GM19328 (cell line): ENCODE measurements at regions not wholly inside any gene's neighbourhood (a gene's known extent, or its start where the extent isn't known, plus 50 kb on each side); places are given as distances from the start of the nearest gene placed in this dataset.

ENCODE experiments used
- ATAC-seq: cut with Tn5 transposase; IDR thresholded peaks from one replicate; pipeline ENCODE4 v1.9.1; 2021; ENCODE audit warnings: mild to moderate bottlenecking, moderate library complexity; ENCODE audit not compliant: unreplicated experiment

DNA sequence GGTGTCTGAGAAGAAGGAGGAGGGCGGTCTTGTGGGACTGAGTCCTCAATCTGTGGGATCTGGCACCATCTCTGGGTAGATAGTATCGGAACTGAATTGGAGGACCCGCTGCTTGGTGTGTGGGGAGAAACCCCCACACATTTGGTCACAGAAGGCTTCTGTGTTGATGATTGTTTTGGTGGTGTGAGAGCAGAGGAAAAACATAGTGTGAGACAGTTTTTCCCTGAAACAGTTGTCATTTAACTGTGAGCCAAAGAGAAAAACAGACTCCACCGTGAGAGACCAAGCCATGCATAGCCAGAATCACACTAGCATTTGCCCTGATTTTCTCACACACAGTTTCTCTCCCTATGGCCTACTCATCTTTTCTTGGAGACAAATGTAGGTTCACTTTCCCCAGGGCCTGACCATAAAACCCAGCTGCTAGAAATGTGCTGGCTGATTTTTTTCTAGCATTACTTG lies 91.4 kb upstream of the FLRT2 start:
- ATAC-seq: no peak

GRCh38 chr14:85439696-85440328 lies 90.1 kb upstream of the FLRT2 start:
- ATAC-seq: no peak

DNA sequence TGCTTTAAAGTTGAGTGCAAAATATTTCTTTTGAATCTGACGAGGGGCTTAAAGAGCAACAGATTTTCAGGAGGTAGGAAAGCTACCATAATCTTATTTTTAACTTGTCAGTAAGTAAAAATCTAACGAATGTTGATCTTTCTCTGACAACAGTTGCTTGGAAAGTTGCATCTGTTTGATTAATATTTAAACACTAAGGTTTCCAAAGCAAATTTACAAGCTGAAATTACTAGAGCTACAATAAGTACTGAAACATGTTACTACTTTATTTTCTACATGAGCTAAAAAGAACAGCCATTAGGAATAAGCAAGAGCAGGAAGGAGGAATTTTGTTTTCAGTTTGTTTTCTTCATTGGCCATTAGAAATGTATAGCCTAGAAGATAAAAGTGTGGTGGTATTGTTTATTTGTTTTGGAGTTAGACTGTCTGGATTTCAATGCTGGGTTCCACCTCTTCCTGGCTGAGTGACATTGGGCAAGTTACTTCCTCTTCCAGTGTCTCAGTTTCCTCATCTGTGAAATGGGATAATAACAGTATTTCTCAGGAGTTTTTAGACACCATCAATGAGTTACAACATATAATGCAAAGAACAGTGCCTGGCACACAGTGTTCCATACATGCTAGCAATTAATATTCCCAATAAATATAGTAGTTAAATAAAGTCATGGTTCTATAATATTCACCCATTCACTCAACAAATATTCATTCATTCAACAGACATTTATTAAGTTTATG lies 87.9 kb upstream of the FLRT2 start:
- ATAC-seq: no peak

GRCh38 chr14:85442996-85443395 lies 86.9 kb upstream of the FLRT2 start:
- no peak for ATAC-seq

DNA sequence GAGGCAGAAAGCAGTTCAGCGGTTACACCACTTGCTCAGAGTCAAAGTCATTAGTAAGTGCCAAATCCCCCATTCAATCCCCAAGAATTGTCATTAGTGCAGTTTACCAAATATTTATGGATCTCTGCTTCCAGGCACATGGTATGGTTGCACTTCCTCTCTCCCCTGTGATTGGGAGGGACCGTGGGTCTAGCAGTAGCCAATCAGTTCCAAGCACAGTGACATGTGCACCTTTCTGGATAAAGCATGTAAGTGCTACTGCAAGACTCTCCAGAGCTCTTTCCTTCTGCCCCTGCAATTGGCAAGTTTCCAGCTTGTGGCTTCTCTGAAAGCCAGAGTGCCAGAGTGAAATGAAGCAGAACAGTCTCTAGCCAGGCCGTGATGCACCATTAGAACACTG lies 85.3 kb upstream of the FLRT2 start:
- ATAC-seq: no peak

DNA sequence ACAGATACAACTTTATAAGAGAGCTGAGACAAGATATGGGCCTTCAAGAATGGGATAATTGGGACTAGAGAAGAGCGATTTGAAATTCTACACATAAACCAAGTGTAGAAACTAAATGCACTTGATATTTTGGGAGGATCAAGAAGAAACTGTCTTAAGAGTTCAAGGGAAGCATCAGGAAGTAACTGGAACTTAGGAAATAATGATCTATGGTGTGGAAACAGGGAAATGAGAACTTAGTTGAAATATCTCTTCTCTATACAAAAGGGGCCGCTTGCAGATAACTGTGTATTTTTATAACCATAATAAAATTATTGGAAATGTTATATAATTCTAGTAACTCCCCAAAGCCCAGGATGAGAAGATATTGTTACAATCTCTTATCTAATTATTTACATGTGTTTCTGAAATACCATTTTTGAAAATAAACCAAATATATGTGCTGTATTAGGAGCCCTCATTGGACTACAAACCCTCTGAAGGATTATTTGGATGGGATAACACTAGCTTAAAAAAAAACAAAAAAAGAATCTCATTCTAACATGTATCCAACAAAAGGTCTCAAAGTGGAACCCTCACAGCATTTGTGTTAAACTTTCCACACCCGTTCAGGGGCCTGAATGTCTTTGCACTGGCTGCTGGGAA lies 84.7 kb upstream of the FLRT2 start:
- no peak for ATAC-seq

GRCh38 chr14:85447883-85448282 lies 82.1 kb upstream of the FLRT2 start:
- ATAC-seq: no peak

DNA sequence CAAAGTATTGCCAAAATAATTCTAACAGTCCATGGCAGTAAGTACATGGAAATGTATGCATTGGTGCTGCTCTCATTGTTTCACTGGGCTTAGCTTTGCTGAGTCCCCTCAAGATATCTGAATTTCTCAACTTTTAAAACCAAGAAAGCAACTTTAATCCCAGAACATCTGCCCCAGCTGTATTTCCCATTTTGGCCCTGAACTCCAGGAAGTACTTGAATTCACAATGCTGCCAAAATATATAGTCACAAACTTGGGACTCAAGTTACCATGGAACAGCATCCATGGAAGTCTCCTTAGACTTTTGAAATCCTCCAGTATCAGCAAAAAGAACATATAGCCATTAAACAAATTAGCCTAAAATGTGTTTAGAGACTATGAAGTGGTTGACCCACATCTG lies 78.5 kb upstream of the FLRT2 start:
- ATAC-seq: no peak

GRCh38 chr14:85453401-85454225 lies 76.3 kb upstream of the FLRT2 start:
- no peak for ATAC-seq

- no peak for ATAC-seq
These were observed 75.6 kb upstream of the FLRT2 start for GRCh38 chr14:85454226-85454813.

DNA sequence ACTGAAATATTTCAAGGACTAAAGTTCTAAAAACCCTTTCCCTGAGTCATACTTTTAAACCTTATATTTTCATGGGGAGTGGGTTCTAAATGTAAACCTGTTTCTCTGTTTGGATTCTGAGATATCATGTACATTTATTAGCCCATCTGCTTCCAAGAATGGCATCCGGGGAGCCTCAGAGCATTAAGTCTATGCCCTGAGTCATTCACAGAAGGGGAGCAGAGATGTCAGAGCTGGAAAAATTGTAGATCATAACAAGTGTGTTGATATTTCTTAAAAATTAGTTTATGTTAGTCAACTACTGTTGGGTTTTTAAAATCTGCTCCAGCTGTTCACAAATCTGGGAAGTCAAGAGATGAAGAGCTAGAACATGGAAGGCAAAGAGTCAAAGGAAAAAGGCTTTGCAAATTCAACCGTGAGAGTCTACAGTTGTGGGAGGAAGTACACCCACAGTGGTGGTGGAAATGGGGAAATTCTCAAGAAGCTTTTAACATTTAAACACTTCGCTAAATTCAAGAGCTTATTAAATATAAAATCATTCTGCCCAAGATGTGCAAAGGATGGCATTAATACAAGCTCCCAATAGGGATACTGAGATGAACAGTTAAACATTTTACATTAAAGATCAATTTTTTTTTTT lies 70.5 kb upstream of the FLRT2 start:
- ATAC-seq: no peak

- ATAC-seq: no peak
These were observed 68.4 kb upstream of the FLRT2 start for GRCh38 chr14:85461432-85462133.

GRCh38 chr14:85463512-85463911 lies 66.4 kb upstream of the FLRT2 start:
- no peak for ATAC-seq

- no peak for ATAC-seq
These were observed 65.6 kb upstream of the FLRT2 start for GRCh38 chr14:85464135-85464895.

- ATAC-seq: no peak
These were observed 63.3 kb upstream of the FLRT2 start for GRCh38 chr14:85466678-85467077.

DNA sequence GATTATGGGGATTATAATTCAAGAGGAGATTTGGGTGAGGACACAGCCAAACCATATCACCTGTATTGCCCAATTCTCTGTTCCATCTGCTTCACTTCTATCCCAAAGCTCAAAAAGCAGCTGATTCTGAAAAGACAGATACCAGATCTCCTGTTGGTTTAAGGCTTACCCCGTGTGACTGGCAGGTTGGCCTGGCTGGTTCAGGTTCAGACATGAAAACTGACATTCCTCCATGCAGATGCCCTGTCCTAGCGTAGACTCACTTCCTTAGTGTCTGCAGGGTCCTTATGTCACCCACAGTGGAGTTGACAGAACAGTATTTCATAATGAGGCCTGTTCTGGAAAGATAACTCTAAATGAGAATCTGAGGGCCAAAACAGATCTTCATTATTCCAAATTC lies 61.1 kb upstream of the FLRT2 start:
- ATAC-seq: no peak

DNA sequence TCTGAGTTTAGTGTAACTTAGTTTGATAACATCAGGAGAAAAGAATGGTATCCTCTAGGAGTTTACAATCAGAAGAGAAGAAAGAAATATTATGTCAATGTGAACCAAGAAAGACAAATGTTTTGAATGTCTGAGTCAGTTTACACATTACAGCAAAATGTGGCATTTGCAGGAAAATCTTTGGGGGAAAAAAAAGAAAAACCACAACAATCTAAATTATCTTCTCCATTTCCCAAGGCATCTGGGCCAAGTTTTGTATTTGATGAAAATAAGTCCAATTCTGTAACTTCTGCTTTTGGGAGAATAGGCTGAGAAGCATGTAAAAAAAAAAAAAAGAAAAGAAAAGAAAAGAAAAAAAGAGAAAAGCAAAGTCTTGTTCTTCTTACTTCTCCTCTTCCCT lies 58.8 kb upstream of the FLRT2 start:
- no peak for ATAC-seq

DNA sequence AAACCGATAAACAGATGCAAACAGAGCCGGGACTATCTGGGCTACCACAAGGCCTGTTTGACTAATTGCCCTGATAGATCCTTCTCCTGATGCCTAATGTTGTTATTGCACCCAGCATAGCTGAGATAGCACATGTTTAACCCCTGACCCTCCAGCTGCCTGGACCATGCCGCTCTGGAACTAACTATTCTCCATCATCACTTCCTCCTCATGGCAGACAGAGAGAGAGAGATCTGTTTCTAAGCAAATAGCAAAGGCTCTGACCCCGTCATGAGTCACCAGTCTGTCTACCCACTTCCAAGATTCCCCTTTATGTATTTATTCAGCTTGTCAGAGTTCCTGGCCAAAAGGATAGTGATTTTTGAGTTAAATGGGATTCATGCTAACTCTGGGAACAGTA lies 58.2 kb upstream of the FLRT2 start:
- ATAC-seq: no peak

DNA sequence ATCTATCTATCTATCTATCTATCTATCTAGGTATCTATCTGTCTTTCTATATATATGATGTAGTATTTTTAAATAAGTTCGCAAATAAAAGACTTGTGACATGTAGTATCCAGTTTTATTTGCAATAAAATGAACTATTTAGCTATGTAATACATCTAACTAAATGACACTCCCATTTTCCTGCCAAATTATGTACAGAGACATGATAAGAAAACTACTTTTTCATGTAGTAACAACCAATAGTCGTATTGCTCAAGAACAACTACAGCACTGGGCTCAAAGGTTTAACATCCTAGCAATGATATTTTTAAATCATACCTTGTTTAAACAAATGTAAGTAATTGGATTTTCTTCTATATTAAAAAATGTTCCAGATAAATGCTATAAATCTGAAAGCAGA lies 55.5 kb upstream of the FLRT2 start:
- ATAC-seq: no peak
